ENCODE measurements at regions not wholly inside any gene's neighbourhood (a gene's known extent, or its start where the extent isn't known, plus 50 kb on each side); places are given as distances from the start of the nearest gene placed in this dataset.

DNA sequence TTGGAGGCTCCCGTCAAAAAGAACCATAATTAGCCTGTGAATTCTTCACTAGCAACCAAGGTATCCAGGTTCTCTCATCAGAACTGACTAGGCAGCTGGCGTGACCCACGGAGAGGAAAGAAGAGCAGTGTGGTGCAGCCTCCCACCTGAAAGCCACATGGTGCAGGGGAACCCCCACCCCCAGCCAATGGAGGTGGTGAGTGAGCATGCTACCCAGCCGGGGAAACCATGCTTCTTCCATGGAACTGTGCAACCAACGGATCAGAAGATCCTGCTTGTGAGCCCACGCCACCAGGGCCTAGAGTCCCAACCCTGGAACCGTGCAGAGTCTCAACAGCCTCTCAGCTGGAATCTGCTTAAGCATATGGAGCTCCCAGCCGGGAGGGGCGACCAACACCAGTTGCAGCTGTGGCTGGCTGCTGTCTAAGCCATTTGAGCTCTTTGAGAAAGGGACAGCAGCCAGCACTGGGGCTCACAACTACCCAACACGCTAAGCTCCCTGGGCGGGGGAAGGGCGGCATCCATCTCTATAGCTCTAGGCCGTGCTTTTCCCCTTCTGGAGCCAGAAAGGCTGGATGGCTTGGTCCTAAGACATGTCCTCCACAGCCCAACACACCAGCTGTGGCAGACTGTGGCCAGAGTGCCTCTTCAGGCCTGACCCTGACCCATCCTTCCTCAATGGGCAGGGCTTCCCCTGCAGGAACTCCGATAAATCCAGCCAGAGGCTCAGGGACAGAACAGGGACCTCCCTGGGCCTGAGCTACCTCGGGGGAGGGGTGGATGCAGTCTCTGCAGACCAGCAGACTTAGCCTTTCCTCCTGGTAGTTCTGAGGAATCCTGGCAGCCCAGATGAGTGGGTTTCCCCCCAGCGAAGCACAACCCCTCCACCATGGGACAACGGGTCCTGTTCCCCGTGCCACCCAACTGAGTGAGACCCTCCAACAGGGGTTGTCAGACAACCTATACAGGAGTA, 151.4 kb upstream of the NXPH2 start:
- Histone ChIP-seq H4K20me1 (ENCODE audit: insufficient read depth, low read length) (no peaks in the 10 kb centered on the region), H3K79me2 (ENCODE audit: insufficient read depth, low read length) (no peaks in the 10 kb centered on the region), H3K4me1 (ENCODE audit: insufficient read depth, low read length) (no peaks in the 10 kb centered on the region), H3K36me3 (ENCODE audit: insufficient read depth, low read length) (no peaks in the 10 kb centered on the region), H3K9ac (ENCODE audit: low read depth, low read length) (no peak overlapping the region), H3K27ac (ENCODE audit: low read length) (no peak overlapping the region), H3K4me3 (ENCODE audit: low read depth in 1 of 2, low read length in 2 of 2) (no peak overlapping the region), H3K27me3 (ENCODE audit: insufficient read depth, low read length, poor library complexity) (no peaks in the 10 kb centered on the region), H3K9me3 (ENCODE audit: insufficient read depth, low read length, severe bottlenecking) (no peaks in the 10 kb centered on the region), H3K4me2 (ENCODE audit: insufficient read depth, low read length) (no peak overlapping the region), H2AFZ (ENCODE audit: low read depth, low read length) (no peak overlapping the region)
- ATAC-seq (ENCODE audit: insufficient read depth, low read depth) (no peak), DNase-seq (no peak)
- TF ChIP-seq EZH2 (IDR thresholded peaks at IDR 0.05; ENCODE audit: borderline replicate concordance, low read depth, low read length, severe bottlenecking) (no peak), CTCF (IDR thresholded peaks at IDR 0.05; ENCODE audit: borderline replicate concordance, extremely low read depth, low read length, poor library complexity, severe bottlenecking) (no peak)

GRCh38 chr2:138930571-138930970, 150.4 kb upstream of the NXPH2 start:
- Histone ChIP-seq H3K4me2 (ENCODE audit: insufficient read depth, low read length) (no peak overlapping the region), H4K20me1 (ENCODE audit: insufficient read depth, low read length) (no peaks in the 10 kb centered on the region), H3K9me3 (ENCODE audit: insufficient read depth, low read length, severe bottlenecking) (no peaks in the 10 kb centered on the region), H3K4me3 (ENCODE audit: low read depth in 1 of 2, low read length in 2 of 2) (no peak overlapping the region), H3K36me3 (ENCODE audit: insufficient read depth, low read length) (no peaks in the 10 kb centered on the region), H3K27me3 (ENCODE audit: insufficient read depth, low read length, poor library complexity) (no peaks in the 10 kb centered on the region), H3K27ac (ENCODE audit: low read length) (no peak overlapping the region), H3K9ac (ENCODE audit: low read depth, low read length) (no peak overlapping the region), H3K4me1 (ENCODE audit: insufficient read depth, low read length) (no peaks in the 10 kb centered on the region), H3K79me2 (ENCODE audit: insufficient read depth, low read length) (no peaks in the 10 kb centered on the region), H2AFZ (ENCODE audit: low read depth, low read length) (no peak overlapping the region)
- ATAC-seq (ENCODE audit: insufficient read depth, low read depth) (no peak), DNase-seq (no peak)
- TF ChIP-seq EZH2 (IDR thresholded peaks at IDR 0.05; ENCODE audit: borderline replicate concordance, low read depth, low read length, severe bottlenecking), result no peak
- TF ChIP-seq CTCF (IDR thresholded peaks at IDR 0.05; ENCODE audit: borderline replicate concordance, extremely low read depth, low read length, poor library complexity, severe bottlenecking), result no peak

- H3K27ac ChIP-seq (ENCODE audit: low read length), result no peak overlapping the region
- no peak for ATAC-seq (ENCODE audit: insufficient read depth, low read depth)
- H3K4me3 ChIP-seq (ENCODE audit: low read depth in 1 of 2, low read length in 2 of 2), result no peak overlapping the region
- H3K36me3 ChIP-seq (ENCODE audit: insufficient read depth, low read length), result no peaks in the 10 kb centered on the region
- no peak overlapping the region for H2AFZ ChIP-seq (ENCODE audit: low read depth, low read length)
- no peaks in the 10 kb centered on the region for H4K20me1 ChIP-seq (ENCODE audit: insufficient read depth, low read length)
- H3K4me1 ChIP-seq (ENCODE audit: insufficient read depth, low read length), result no peaks in the 10 kb centered on the region
- no peaks in the 10 kb centered on the region for H3K9me3 ChIP-seq (ENCODE audit: insufficient read depth, low read length, severe bottlenecking)
- H3K4me2 ChIP-seq (ENCODE audit: insufficient read depth, low read length), result no peak overlapping the region
- no peaks in the 10 kb centered on the region for H3K79me2 ChIP-seq (ENCODE audit: insufficient read depth, low read length)
- no peaks in the 10 kb centered on the region for H3K27me3 ChIP-seq (ENCODE audit: insufficient read depth, low read length, poor library complexity)
- DNase-seq, result no peak
- no peak overlapping the region for H3K9ac ChIP-seq (ENCODE audit: low read depth, low read length)
- no peak for TF ChIP-seq EZH2 (IDR thresholded peaks at IDR 0.05; ENCODE audit: borderline replicate concordance, low read depth, low read length, severe bottlenecking)
- TF ChIP-seq CTCF (IDR thresholded peaks at IDR 0.05; ENCODE audit: borderline replicate concordance, extremely low read depth, low read length, poor library complexity, severe bottlenecking), result no peak
Observed at GRCh38 chr2:138928374-138929021, 148.3 kb upstream of the NXPH2 start.

All from DND-41 (cell line).